ENCODE measurements at regions not wholly inside any gene's neighbourhood (a gene's known extent, or its start where the extent isn't known, plus 50 kb on each side); places are given as distances from the start of the nearest gene placed in this dataset.

- Histone ChIP-seq H2BK5ac (ENCODE audit: low read depth, low read length, poor library complexity, severe bottlenecking) (no peak overlapping the region), H3K23ac (ENCODE audit: low read depth, low read length) (no peak overlapping the region), H4K8ac (ENCODE audit: low read depth in 2 of 2, low read length in 2 of 2) (no peak overlapping the region), H3K4me2 (ENCODE audit: low read depth, low read length) (no peak overlapping the region), H2AK5ac (ENCODE audit: low read depth, low read length) (no peak overlapping the region), H3K9me1 (ENCODE audit: insufficient read depth, low read length) (no peaks in the 10 kb centered on the region), H3K9me3 (ENCODE audit: control insufficient read depth, insufficient read depth, low read length) (no peaks in the 10 kb centered on the region), H3K4ac (ENCODE audit: low read depth, low read length) (no peak overlapping the region), H3K79me1 (ENCODE audit: low read depth in 1 of 2, low read length in 2 of 2) (no peaks in the 10 kb centered on the region), H4K91ac (ENCODE audit: insufficient read depth, low read depth, low read length) (no peak overlapping the region), H2BK15ac (ENCODE audit: low read depth, low read length) (no peak overlapping the region), H3K36me3 (ENCODE audit: control insufficient read depth, insufficient read depth, low read length) (no peaks in the 10 kb centered on the region), H3K27me3 (ENCODE audit: control insufficient read depth, insufficient read depth, low read length) (no peaks in the 10 kb centered on the region), H3K4me3 (ENCODE audit: insufficient read depth, low read depth, low read length) (no peak overlapping the region), H3K27ac (ENCODE audit: insufficient read depth, low read length) (no peak overlapping the region), H3K14ac (replicated peaks; ENCODE audit: low read depth, low read length) (no peak overlapping the region), H3K18ac (ENCODE audit: low read depth, low read length) (no peak overlapping the region), H2BK120ac (ENCODE audit: low read depth, low read length) (no peak overlapping the region), H2BK20ac (ENCODE audit: low read depth, low read length) (no peak overlapping the region), H2AFZ (replicated peaks; ENCODE audit: low read length, poor library complexity) (no peak overlapping the region), H3K9ac (ENCODE audit: low read depth, low read length) (no peak overlapping the region), H3K4me1 (ENCODE audit: control insufficient read depth, insufficient read depth, low read length) (no peaks in the 10 kb centered on the region), H4K5ac (ENCODE audit: low read depth, low read length) (no peak overlapping the region), H3K56ac (ENCODE audit: extremely low read depth, insufficient read depth, low read length) (no peak overlapping the region), H4K20me1 (ENCODE audit: insufficient read depth, low read length) (no peaks in the 10 kb centered on the region), H2AK9ac (replicated peaks; ENCODE audit: low read depth, low read length, poor library complexity) (no peak overlapping the region)
- no TSS peak for BruUV-seq (replicated peaks)
- no peak for ATAC-seq (ENCODE audit: low read depth)
- dilution Hi-C loops (cut with HindIII; ENCODE audit: low sequenced_read_pairs, unreplicated experiment) = no loop called here
- in situ Hi-C loops (cut with MboI; ENCODE audit: low sequenced_read_pairs) = no loop called here
- TF ChIP-seq RCOR1 (IDR thresholded peaks at IDR 0.05; ENCODE audit: insufficient replicate concordance, low read length) (no peak), CTCF (conservative IDR thresholded peaks at IDR 0.05; ENCODE audit: low read depth, low read length) (no peak), RFX5 (IDR thresholded peaks at IDR 0.05; ENCODE audit: low read depth, low read length) (no peak)
- CTCF ChIA-PET = interaction anchor here (1.4 kb wide), 1 partner anchor 9 kb away, joined by 4 read pairs; no protein-coding TSS in a partner anchor
- DNase-seq = no peak
- intact Hi-C loops (cut with micrococcal nuclease) = no loop called here
- POLR2A ChIA-PET (ENCODE audit: unreplicated experiment) = no interaction called here
- WGBS, 2 experiments (ENCODE audit: extremely low coverage in 2 of 2, insufficient read length in 1 of 2) = no CpG with 5 or more reads among the region's 2 CpGs
These were observed 416.1 kb upstream of the LMCD1 start for GRCh38 chr3:8085498-8085897.

All from IMR-90 (cell line).